Epithelial cell of proximal tubule (primary cell): ENCODE measurements at regions not wholly inside any gene's neighbourhood (a gene's known extent, or its start where the extent isn't known, plus 50 kb on each side); places are given as distances from the start of the nearest gene placed in this dataset.

ENCODE experiments used
- DNase-seq: peaks from one replicate; pipeline ENCODE4 v3.0.0-alpha.2; 2011; ENCODE audit warnings: low read depth
- H3K4me3 ChIP-seq: 2 replicates; pipeline ENCODE4 v1.5.1; 2011; ENCODE audit warnings: low read depth, mild to moderate bottlenecking, low read length
- CTCF ChIP-seq: conservative IDR thresholded peaks from 2 replicates; pipeline ENCODE4 v1.5.1; 2012; ENCODE audit warnings: low read depth, mild to moderate bottlenecking, low read length

- no peak for DNase-seq
- peak; percentile 50 for TF ChIP-seq CTCF
- H3K4me3 ChIP-seq, result no peak overlapping the region
Observed at GRCh38 chr3:146334151-146334550, 83.2 kb upstream of the PLSCR4 start.

GRCh38 chr3:146331967-146332366, 81.1 kb upstream of the PLSCR4 start:
- TF ChIP-seq CTCF, result no peak
- DNase-seq, result no peak
- no peak overlapping the region for H3K4me3 ChIP-seq

- peak; percentile 69 for TF ChIP-seq CTCF
- peak; percentile 9 for DNase-seq
- H3K4me3 ChIP-seq, result no peak overlapping the region
Observed at GRCh38 chr3:146326875-146327543, 76.1 kb upstream of the PLSCR4 start.

- no peak overlapping the region for H3K4me3 ChIP-seq
- DNase-seq, result no peak
- no peak for TF ChIP-seq CTCF
Observed at GRCh38 chr3:146325170-146325569, 74.3 kb upstream of the PLSCR4 start.

GRCh38 chr3:146322216-146322817, 71.4 kb upstream of the PLSCR4 start:
- TF ChIP-seq CTCF, result no peak
- H3K4me3 ChIP-seq, result no peak overlapping the region
- no peak for DNase-seq

- no peak overlapping the region for H3K4me3 ChIP-seq
- no peak for TF ChIP-seq CTCF
- no peak for DNase-seq
Observed at GRCh38 chr3:146314871-146315270, 64.0 kb upstream of the PLSCR4 start.

GRCh38 chr3:146313746-146314111, 62.8 kb upstream of the PLSCR4 start:
- no peak for TF ChIP-seq CTCF
- DNase-seq, result peak; percentile 4
- H3K4me3 ChIP-seq, result no peak overlapping the region
